LNCAP (cell line): ENCODE measurements at regions not wholly inside any gene's neighbourhood (a gene's known extent, or its start where the extent isn't known, plus 50 kb on each side); places are given as distances from the start of the nearest gene placed in this dataset.

Experiments
- TF ChIP-seq, protein P1 (sequence below): fragments of 450-650 bp; IDR thresholded peaks from 2 replicates; pipeline ENCODE4 v1.5.1; 2017; ENCODE audit warnings: mild to moderate bottlenecking

DNA sequence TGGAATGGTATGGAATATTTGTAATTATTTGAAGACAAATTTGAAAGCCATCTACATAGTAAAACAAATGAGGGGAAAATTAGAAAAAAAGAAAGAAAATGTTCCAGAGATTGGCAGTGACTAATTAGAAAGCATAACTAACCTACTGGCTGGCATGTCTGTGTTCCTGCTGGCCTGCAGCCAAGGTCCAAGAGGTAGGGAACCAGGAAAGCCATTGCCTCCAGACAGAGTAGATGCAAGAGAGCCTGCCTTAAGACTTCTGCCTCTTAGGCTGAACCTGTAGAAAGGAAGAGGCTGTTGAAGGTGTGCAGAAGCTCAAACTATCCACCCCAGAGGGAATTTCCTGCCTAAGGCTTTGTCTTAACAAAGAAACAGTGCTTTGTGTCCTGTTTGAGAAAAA lies 982.0 kb downstream of the SORCS1 start:
- TF ChIP-seq, protein P1, sequence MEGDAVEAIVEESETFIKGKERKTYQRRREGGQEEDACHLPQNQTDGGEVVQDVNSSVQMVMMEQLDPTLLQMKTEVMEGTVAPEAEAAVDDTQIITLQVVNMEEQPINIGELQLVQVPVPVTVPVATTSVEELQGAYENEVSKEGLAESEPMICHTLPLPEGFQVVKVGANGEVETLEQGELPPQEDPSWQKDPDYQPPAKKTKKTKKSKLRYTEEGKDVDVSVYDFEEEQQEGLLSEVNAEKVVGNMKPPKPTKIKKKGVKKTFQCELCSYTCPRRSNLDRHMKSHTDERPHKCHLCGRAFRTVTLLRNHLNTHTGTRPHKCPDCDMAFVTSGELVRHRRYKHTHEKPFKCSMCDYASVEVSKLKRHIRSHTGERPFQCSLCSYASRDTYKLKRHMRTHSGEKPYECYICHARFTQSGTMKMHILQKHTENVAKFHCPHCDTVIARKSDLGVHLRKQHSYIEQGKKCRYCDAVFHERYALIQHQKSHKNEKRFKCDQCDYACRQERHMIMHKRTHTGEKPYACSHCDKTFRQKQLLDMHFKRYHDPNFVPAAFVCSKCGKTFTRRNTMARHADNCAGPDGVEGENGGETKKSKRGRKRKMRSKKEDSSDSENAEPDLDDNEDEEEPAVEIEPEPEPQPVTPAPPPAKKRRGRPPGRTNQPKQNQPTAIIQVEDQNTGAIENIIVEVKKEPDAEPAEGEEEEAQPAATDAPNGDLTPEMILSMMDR, result no peak

DNA sequence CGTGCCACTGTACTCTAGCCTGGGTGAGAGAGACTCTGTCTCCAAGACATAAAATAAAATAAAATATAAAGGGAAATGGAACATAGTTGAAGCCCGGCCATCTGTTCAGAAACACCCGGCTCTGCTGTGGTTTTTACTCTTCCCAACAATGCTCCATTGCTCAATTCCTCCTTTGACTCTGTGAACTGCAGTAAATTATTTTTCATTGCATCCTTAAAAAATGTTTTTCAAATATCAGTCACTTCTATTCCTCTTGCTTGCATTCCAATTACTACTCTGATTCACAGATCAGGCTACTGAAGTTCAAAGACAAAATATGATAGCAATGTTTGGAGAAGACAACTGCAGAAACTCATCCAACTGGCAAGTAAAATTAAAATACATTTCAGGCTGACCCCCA lies 983.0 kb downstream of the SORCS1 start:
- TF ChIP-seq, protein P1, result no peak

DNA sequence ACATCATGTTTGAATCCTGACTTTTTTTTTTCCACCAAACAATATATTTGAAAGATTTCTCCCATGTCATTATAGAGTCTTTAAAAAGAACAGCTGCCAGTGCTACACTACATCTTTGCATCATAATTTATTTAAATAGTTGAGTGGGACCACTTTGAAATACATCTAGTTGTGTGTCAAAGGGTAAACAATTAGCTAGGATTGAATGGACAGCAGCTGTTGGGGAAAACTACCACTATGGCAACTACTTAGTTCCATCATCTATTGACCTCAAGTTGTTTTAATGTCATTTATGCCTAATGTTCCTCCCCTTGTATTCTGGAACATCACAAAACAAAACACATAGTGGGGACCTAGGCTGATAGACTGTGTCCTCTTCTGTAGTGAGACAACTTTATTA lies 985.1 kb downstream of the SORCS1 start:
- TF ChIP-seq, protein P1, result no peak

DNA sequence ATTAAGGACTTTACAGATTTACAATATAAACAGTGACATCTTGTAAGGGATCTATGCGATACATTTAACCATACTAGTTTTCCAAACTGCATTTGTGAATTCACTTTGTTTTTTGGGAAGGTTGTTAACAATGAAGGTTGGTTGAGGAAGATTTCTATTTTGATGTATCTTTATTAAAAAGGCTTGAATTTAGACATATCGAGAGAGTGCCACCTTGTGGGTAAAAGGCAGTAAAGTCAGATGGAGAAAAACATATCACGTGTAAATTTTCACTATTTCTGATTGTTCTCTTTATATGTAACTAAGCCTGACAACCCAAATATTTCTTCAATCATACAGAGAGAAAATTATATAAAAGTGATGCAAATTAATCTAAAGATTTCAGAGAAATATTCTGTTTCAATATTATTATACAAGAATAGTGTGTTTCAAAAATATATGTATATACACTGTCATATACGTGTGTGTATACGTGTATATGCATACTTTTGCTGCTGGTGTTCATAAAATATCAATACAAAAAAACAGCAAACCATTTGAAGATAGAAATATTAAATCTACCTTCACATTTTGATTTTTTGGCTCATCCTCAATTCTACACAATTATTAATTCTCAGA lies 988.6 kb downstream of the SORCS1 start:
- TF ChIP-seq, protein P1, result peak; percentile 71

DNA sequence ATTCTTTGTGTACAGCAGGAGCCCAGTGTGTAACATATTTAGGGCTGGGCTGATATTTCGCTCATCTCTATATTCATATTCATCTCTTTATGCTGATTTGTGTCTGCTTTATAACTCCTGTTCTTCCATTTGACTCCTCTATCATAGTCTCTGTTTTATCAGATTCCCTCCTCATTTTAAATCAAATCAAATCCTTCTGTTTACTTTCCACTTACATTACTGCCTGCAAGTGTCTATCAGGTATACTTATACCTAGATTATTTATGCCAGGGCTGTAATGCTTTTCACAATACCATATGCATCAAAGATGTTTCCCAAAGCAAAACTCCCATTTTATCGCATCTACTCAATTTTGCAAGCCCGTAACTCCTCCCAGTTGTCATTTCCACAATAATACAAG lies 990.7 kb downstream of the SORCS1 start:
- TF ChIP-seq, protein P1, result no peak

DNA sequence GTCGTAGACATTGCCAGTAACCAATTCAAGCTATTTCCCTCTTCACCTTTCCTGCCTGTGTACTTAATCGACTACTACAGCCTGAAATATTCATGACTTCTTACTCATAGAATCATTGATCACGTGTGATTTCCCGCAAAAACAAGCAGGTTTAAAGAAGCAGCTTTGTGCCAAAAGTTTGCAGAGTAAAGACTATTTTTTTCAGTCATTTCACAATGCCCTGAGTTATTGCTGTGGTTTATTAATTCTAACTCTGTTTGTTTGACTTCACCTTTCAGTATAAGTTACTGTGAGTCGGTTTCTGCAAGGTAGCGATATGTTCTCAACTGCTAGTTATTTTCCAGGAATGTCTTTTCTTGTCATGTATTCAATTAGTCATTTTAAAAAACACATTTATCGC lies 995.3 kb downstream of the SORCS1 start:
- TF ChIP-seq, protein P1, result no peak

DNA sequence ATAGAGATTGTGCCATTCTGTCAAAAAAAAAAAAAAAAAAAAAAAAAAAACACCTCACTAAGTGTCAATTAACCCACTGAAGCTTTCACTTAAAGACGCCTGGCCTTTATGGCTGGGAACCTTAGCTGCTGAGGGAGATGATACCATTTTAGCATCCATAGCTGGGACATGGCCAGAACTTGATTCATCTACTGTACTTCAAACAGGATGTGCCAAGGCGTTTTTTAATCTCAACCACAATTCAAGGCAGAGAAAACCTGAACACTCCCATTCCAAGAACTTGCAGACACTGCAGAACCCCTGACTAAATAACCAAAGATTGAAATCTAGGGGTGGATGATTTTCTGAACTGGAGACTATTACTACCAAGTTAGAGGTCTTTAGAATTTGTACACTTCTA lies 996.6 kb downstream of the SORCS1 start:
- TF ChIP-seq, protein P1, result no peak

DNA sequence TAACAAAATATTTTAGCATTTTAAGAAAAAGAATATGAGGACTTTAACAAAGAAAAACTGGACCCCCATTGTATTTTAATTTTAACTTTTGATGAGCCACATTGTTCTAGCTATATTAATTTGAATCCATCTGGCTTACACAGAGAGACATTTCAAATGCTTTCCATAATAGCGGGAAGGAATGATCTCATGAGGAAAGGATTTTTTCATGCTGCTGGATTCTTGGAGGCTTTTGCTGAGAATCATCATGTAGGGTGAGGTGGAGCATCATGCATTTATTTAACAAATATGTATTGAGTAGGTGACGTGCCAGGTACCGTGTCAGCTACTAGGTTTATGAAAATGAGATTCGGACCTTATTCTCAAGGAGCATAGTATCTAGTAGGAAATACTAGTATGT lies 1006.3 kb downstream of the SORCS1 start:
- TF ChIP-seq, protein P1, result no peak
